Gastrocnemius medialis (tissue), 4 donors: ENCODE measurements at regions not wholly inside any gene's neighbourhood (a gene's known extent, or its start where the extent isn't known, plus 50 kb on each side); places are given as distances from the start of the nearest gene placed in this dataset.

Experiments used
- POLR2A ChIP-seq, 2 donors: fragments of 450-650 bp; IDR thresholded peaks; one replicate each; pipeline ENCODE4 v1.6.1; 2017; ENCODE audit warnings: antibody characterized with exemption in 2 of 2, mild to moderate bottlenecking in 2 of 2, moderate library complexity in 2 of 2
- TF ChIP-seq, protein P1 (sequence below), 5 experiments: fragments of 450-650 bp in 3 of 5; fragments of 200-600 bp in 2 of 5; sonication (generic) in 2 of 5; IDR thresholded peaks in 4 of 5; conservative IDR thresholded peaks in 1 of 5; 1 replicate in 4 of 5; 2 replicates in 1 of 5; pipeline ENCODE4 v1.5.1; 2016 to 2019; ENCODE audit warnings: antibody characterized with exemption in 5 of 5, mild to moderate bottlenecking in 3 of 5, moderate library complexity in 3 of 5

DNA sequence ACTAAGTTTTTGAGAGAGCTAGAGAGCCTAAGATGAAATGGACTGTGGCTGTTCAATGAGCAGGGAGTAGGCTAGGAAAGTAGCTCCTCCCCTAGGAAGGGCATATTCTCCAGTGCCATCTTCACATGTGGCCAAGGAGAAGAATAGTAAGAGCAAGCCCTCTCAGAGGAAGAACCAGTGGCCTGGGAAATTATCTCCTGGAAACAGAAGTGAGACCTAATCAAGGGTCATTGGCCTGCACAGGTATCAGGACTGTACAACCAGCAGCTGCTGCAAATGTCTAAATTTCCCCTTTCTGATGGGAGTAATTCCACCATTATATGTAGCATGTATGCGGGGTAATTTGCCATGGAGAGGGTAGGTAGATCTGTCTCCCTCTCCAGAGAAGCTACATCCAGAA, 334.8 kb upstream of the RASGEF1B start:
- TF ChIP-seq, protein P1, sequence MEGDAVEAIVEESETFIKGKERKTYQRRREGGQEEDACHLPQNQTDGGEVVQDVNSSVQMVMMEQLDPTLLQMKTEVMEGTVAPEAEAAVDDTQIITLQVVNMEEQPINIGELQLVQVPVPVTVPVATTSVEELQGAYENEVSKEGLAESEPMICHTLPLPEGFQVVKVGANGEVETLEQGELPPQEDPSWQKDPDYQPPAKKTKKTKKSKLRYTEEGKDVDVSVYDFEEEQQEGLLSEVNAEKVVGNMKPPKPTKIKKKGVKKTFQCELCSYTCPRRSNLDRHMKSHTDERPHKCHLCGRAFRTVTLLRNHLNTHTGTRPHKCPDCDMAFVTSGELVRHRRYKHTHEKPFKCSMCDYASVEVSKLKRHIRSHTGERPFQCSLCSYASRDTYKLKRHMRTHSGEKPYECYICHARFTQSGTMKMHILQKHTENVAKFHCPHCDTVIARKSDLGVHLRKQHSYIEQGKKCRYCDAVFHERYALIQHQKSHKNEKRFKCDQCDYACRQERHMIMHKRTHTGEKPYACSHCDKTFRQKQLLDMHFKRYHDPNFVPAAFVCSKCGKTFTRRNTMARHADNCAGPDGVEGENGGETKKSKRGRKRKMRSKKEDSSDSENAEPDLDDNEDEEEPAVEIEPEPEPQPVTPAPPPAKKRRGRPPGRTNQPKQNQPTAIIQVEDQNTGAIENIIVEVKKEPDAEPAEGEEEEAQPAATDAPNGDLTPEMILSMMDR (IDR thresholded peaks at IDR 0.05 in 4 of 5, conservative IDR thresholded peaks at IDR 0.05 in 1 of 5), result no peak
- no peak for TF ChIP-seq POLR2A (IDR thresholded peaks at IDR 0.05)
